GM12878 (cell line): ENCODE measurements at regions not wholly inside any gene's neighbourhood (a gene's known extent, or its start where the extent isn't known, plus 50 kb on each side); places are given as distances from the start of the nearest gene placed in this dataset.

Experiments
- ATAC-seq: fragments of 200-7000 bp; cut with Tn5 transposase; 3 replicates; pipeline ENCODE4 v1.9.1; 2020; ENCODE audit warnings: mild to moderate bottlenecking, moderate library complexity
- BruUV-seq: library from RNA; stranded (reverse); fragments of 400-500 nt; replicated peaks from 2 replicates; lab custom pipeline; 2021; lab: Mats Ljungman, UMichigan
- CTCF ChIA-PET: fragments of 300-600 bp; sonication (Branson Sonifier 250); formaldehyde crosslinking; extraction: SDS; loops from one replicate; lab custom pipeline; 2021; ENCODE audit warnings: inconsistent platforms; lab: Yijun Ruan, JAX
- POLR2A ChIA-PET: fragments of 350-600 bp; formaldehyde crosslinking; extraction: SDS; loops from one replicate; lab custom pipeline; 2021; ENCODE audit warnings: inconsistent platforms; lab: Charles Lee
- RAD21 ChIA-PET: fragments of 300-600 bp; sonication (Branson Sonifier 250); formaldehyde crosslinking; loops from one replicate; lab custom pipeline; 2023; ENCODE audit warnings: antibody characterized with exemption; ENCODE audit not compliant: unreplicated experiment; lab: Charles Lee
- SMC1A ChIA-PET: fragments of 300-600 bp; sonication (Branson Sonifier 250); formaldehyde crosslinking; loops from one replicate; lab custom pipeline; 2023; ENCODE audit not compliant: unreplicated experiment, uncharacterized antibody; lab: Charles Lee
- DNase-seq: peaks from one replicate; pipeline ENCODE4 v3.0.0-alpha.2; 2011; ENCODE audit warnings: low read depth, low spot score
- FAIRE-seq: peaks from 3 replicates; lab custom pipeline; 2011; peaks lifted over from hg19 to GRCh38; lab: Jason Lieb, UNC
- H2AFZ ChIP-seq: 2 replicates; pipeline ENCODE4 v1.6.0; 2011; ENCODE audit warnings: low read depth, low read length, control low read depth; ENCODE audit not compliant: control insufficient read depth
- H3K27ac ChIP-seq: 2 replicates; pipeline ENCODE4 v1.5.1; 2011; ENCODE audit warnings: control low read depth; ENCODE audit not compliant: control insufficient read depth, insufficient read depth
- H3K27me3 ChIP-seq, 2 experiments: replicated peaks in 1 of 2; 2 replicates each; pipeline versions ENCODE4 v1.6.0 to v1.6.1; 2011; ENCODE audit warnings: low read length in 1 of 2; ENCODE audit not compliant: control insufficient read depth in 2 of 2, insufficient read depth in 2 of 2
- H3K36me3 ChIP-seq, 2 experiments: 2 replicates each; pipeline ENCODE4 v1.5.1; 2011; ENCODE audit warnings: low read length in 1 of 2; ENCODE audit not compliant: control insufficient read depth in 2 of 2, insufficient read depth in 2 of 2
- H3K4me1 ChIP-seq: 2 replicates; pipeline ENCODE4 v1.6.1; 2011; ENCODE audit warnings: mild to moderate bottlenecking, low read length, moderate library complexity, mixed read lengths; ENCODE audit not compliant: control insufficient read depth, insufficient read depth
- H3K4me2 ChIP-seq: 2 replicates; pipeline ENCODE4 v1.6.0; 2011; ENCODE audit warnings: control low read depth; ENCODE audit not compliant: control insufficient read depth, insufficient read depth
- H3K4me3 ChIP-seq: fragments of 200-600 bp; sonication (generic); 2 replicates; pipeline ENCODE4 v1.5.1; 2016
- H3K79me2 ChIP-seq: 2 replicates; pipeline ENCODE4 v1.6.0; 2011; ENCODE audit warnings: low read length; ENCODE audit not compliant: control insufficient read depth, insufficient read depth
- H3K9ac ChIP-seq: 2 replicates; pipeline ENCODE4 v1.8.0; 2011; ENCODE audit warnings: low read length, control low read depth, mixed read lengths; ENCODE audit not compliant: control insufficient read depth, insufficient read depth
- H3K9me3 ChIP-seq: replicated peaks from 3 replicates; pipeline ENCODE4 v1.5.1; 2011; ENCODE audit warnings: mild to moderate bottlenecking, low read length; ENCODE audit not compliant: control insufficient read depth, insufficient read depth
- H4K20me1 ChIP-seq: 2 replicates; pipeline ENCODE4 v1.6.0; 2011; ENCODE audit not compliant: control insufficient read depth, insufficient read depth
- CEBPB ChIP-seq, 2 experiments: fragments of 150-350 bp in 1 of 2; IDR thresholded peaks; 2 replicates each; pipeline ENCODE4 v1.6.1; 2012 to 2014; ENCODE audit warnings: low read depth in 2 of 2, low read length in 2 of 2, borderline replicate concordance in 1 of 2, inconsistent platforms in 1 of 2
- HDAC2 ChIP-seq: fragments of 200-600 bp; sonication (generic); IDR thresholded peaks from 2 replicates; pipeline ENCODE4 v1.6.1; 2017
- RBBP5 ChIP-seq: fragments of 200-600 bp; sonication (generic); conservative IDR thresholded peaks from 2 replicates; pipeline ENCODE4 v1.6.1; 2016
- WGBS: methylation state at CpG from one replicate; pipeline ENCODE4 v1.1.6; 2016; ENCODE audit warnings: low lambda C conversion rate; ENCODE audit not compliant: insufficient replicate concordance, insufficient coverage; ENCODE audit errors: missing lambda C conversion rate; 5-methylcytosine and 5-hydroxymethylcytosine counted together
- in situ Hi-C: fragments of 300-500 bp; cut with MboI; formaldehyde crosslinking; loops from 9 replicates; pipeline ENCODE4 v1.14.3; 2018; ENCODE audit warnings: mixed read lengths
- intact Hi-C: fragments of 100-400 bp; cut with micrococcal nuclease; formaldehyde crosslinking; loops from one replicate; pipeline ENCODE4 v1.14.2; 2022; ENCODE audit not compliant: unreplicated experiment
- TF ChIP-seq, protein P1 (sequence below): fragments of 450-650 bp; IDR thresholded peaks from 2 replicates; pipeline ENCODE4 v1.6.1; 2016; ENCODE audit warnings: mild to moderate bottlenecking
- TF ChIP-seq, protein P2 (sequence below): IDR thresholded peaks from 2 replicates; pipeline ENCODE4 v1.6.1; 2011; ENCODE audit warnings: borderline replicate concordance, low read depth, mild to moderate bottlenecking, moderate library complexity, low read length; ENCODE audit not compliant: insufficient read depth, poor library complexity, severe bottlenecking
- TF ChIP-seq, protein P3 (sequence below): fragments of 450-650 bp; IDR thresholded peaks from 2 replicates; pipeline ENCODE4 v1.6.1; 2016; ENCODE audit warnings: mild to moderate bottlenecking
- TF ChIP-seq, protein P4 (sequence below), 3 experiments: IDR thresholded peaks in 2 of 3; conservative IDR thresholded peaks in 1 of 3; 2 replicates each; pipeline ENCODE4 v1.5.1; 2011; ENCODE audit warnings: low read depth in 3 of 3, low read length in 3 of 3, mild to moderate bottlenecking in 3 of 3, control low read depth in 2 of 3, moderate library complexity in 2 of 3, inconsistent platforms in 1 of 3, mixed read lengths in 1 of 3; ENCODE audit not compliant: control insufficient read depth in 2 of 3, insufficient read depth in 1 of 3; ENCODE audit errors: extremely low read depth in 1 of 3

- ChIA-PET SMC1A (no interaction called here), CTCF (no interaction called here), POLR2A (no interaction called here), RAD21 (no interaction called here)
- ATAC-seq (no peak), FAIRE-seq (no peak), DNase-seq (no peak)
- WGBS = 32% methylated on average over 9 of the region's 9 CpGs
- no peaks in the 10 kb centered on the region for H4K20me1 ChIP-seq
- in situ Hi-C loops (no loop called here), intact Hi-C loops (no loop called here)
- H3K4me3 ChIP-seq = no peak overlapping the region
- no peaks in the 10 kb centered on the region for H3K27me3 ChIP-seq
- no peaks in the 10 kb centered on the region for H3K79me2 ChIP-seq
- TF ChIP-seq, protein P1, sequence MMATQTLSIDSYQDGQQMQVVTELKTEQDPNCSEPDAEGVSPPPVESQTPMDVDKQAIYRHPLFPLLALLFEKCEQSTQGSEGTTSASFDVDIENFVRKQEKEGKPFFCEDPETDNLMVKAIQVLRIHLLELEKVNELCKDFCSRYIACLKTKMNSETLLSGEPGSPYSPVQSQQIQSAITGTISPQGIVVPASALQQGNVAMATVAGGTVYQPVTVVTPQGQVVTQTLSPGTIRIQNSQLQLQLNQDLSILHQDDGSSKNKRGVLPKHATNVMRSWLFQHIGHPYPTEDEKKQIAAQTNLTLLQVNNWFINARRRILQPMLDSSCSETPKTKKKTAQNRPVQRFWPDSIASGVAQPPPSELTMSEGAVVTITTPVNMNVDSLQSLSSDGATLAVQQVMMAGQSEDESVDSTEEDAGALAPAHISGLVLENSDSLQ = no peak
- TF ChIP-seq HDAC2 (no peak), RBBP5 (no peak), CEBPB (IDR thresholded peaks at IDR 0.05; ENCODE audit: borderline replicate concordance in 1 of 2, low read depth in 2 of 2, low read length in 2 of 2) (no peak)
- TF ChIP-seq, protein P2, sequence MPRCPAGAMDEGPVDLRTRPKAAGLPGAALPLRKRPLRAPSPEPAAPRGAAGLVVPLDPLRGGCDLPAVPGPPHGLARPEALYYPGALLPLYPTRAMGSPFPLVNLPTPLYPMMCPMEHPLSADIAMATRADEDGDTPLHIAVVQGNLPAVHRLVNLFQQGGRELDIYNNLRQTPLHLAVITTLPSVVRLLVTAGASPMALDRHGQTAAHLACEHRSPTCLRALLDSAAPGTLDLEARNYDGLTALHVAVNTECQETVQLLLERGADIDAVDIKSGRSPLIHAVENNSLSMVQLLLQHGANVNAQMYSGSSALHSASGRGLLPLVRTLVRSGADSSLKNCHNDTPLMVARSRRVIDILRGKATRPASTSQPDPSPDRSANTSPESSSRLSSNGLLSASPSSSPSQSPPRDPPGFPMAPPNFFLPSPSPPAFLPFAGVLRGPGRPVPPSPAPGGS = no peak
- TF ChIP-seq, protein P3, sequence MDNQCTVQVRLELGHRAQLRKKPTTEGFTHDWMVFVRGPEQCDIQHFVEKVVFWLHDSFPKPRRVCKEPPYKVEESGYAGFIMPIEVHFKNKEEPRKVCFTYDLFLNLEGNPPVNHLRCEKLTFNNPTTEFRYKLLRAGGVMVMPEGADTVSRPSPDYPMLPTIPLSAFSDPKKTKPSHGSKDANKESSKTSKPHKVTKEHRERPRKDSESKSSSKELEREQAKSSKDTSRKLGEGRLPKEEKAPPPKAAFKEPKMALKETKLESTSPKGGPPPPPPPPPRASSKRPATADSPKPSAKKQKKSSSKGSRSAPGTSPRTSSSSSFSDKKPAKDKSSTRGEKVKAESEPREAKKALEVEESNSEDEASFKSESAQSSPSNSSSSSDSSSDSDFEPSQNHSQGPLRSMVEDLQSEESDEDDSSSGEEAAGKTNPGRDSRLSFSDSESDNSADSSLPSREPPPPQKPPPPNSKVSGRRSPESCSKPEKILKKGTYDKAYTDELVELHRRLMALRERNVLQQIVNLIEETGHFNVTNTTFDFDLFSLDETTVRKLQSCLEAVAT = no peak
- TF ChIP-seq, protein P4, sequence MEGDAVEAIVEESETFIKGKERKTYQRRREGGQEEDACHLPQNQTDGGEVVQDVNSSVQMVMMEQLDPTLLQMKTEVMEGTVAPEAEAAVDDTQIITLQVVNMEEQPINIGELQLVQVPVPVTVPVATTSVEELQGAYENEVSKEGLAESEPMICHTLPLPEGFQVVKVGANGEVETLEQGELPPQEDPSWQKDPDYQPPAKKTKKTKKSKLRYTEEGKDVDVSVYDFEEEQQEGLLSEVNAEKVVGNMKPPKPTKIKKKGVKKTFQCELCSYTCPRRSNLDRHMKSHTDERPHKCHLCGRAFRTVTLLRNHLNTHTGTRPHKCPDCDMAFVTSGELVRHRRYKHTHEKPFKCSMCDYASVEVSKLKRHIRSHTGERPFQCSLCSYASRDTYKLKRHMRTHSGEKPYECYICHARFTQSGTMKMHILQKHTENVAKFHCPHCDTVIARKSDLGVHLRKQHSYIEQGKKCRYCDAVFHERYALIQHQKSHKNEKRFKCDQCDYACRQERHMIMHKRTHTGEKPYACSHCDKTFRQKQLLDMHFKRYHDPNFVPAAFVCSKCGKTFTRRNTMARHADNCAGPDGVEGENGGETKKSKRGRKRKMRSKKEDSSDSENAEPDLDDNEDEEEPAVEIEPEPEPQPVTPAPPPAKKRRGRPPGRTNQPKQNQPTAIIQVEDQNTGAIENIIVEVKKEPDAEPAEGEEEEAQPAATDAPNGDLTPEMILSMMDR (IDR thresholded peaks at IDR 0.05 in 2 of 3, conservative IDR thresholded peaks at IDR 0.05 in 1 of 3; ENCODE audit: control insufficient read depth in 2 of 3, extremely low read depth in 1 of 3, insufficient read depth in 1 of 3, low read depth in 3 of 3, low read length in 3 of 3) = no peak
- no peak overlapping the region for H2AFZ ChIP-seq
- no peak overlapping the region for H3K9ac ChIP-seq
- no peak overlapping the region for H3K27ac ChIP-seq
- H3K4me1 ChIP-seq = no peaks in the 10 kb centered on the region; the same call in 1 of the 2 replicates
- no peaks in the 10 kb centered on the region for H3K36me3 ChIP-seq
- H3K9me3 ChIP-seq = no peaks in the 10 kb centered on the region
- no TSS peak for BruUV-seq
- no peak overlapping the region for H3K4me2 ChIP-seq
These were observed 204.7 kb upstream of the CIBAR2 start for GRCh38 chr16:85316944-85317343.
